ENCODE measurements at regions not wholly inside any gene's neighbourhood (a gene's known extent, or its start where the extent isn't known, plus 50 kb on each side); places are given as distances from the start of the nearest gene placed in this dataset.

DNA sequence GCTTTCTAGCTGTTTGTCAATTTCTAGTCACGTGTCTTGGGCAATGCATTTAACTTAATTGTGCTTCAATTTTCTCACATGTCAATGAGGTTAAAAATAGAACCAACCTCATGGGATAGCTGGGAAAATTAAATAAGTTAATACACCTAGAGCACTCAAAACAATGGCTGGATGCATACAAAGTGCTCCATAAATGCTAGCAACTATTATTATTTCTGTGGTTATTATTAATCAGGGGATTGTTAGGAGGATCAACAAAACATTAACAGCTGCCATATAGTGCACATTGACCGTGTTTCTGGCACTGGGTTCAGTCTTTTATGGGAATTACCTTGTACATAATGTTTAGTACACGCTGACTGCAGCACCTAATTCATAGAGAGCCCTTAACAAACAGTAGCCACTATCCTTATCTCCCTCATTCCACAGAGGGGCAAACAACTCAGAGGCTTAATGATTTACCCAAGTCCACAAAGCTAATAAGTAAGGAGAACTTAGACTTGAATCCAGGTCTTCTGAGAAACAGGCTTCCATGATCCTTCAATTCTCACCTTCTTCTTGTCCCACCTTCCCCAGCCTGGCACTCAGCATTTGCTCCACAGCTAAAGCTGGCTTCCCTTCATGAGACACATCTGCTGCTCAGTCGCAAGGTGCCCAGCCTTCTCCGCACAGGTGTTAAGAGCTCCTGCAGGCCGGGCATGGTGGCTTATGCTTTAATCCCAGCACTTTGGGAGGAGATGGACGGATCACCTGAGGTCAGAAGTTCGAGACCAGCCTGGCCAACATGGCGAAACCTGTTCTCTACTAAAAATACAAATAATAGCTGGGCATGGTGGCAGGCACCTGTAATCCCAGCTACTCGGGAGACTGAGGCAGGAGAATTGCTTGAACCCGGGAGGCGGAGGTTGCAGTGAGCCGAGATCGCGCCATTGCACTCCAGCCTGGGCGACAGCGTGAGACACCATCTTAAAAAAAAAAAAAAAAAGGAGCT is 137.4 kb upstream of the ABCA1 start:
- no peak overlapping the region for H3K4me3 ChIP-seq (ENCODE audit: low read length)
- H3K27me3 ChIP-seq (ENCODE audit: insufficient read depth, low read depth, low read length): no peaks in the 10 kb centered on the region
- no peaks in the 10 kb centered on the region for H3K36me3 ChIP-seq (ENCODE audit: insufficient read depth, low read length)
- no peak overlapping the region for H3K4me2 ChIP-seq (ENCODE audit: low read length)
- H3K9me3 ChIP-seq (ENCODE audit: low read length): no peaks in the 10 kb centered on the region
- TF ChIP-seq, protein P1, sequence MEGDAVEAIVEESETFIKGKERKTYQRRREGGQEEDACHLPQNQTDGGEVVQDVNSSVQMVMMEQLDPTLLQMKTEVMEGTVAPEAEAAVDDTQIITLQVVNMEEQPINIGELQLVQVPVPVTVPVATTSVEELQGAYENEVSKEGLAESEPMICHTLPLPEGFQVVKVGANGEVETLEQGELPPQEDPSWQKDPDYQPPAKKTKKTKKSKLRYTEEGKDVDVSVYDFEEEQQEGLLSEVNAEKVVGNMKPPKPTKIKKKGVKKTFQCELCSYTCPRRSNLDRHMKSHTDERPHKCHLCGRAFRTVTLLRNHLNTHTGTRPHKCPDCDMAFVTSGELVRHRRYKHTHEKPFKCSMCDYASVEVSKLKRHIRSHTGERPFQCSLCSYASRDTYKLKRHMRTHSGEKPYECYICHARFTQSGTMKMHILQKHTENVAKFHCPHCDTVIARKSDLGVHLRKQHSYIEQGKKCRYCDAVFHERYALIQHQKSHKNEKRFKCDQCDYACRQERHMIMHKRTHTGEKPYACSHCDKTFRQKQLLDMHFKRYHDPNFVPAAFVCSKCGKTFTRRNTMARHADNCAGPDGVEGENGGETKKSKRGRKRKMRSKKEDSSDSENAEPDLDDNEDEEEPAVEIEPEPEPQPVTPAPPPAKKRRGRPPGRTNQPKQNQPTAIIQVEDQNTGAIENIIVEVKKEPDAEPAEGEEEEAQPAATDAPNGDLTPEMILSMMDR (IDR thresholded peaks at IDR 0.05; ENCODE audit: poor library complexity, severe bottlenecking): no peak
- no peak for TF ChIP-seq MXI1 (conservative IDR thresholded peaks at IDR 0.05; ENCODE audit: poor library complexity, severe bottlenecking)
- no peak for TF ChIP-seq RAD21 (conservative IDR thresholded peaks at IDR 0.05)
- no peak for TF ChIP-seq SMC3 (conservative IDR thresholded peaks at IDR 0.05; ENCODE audit: poor library complexity)
- no peak for TF ChIP-seq TAF1 (IDR thresholded peaks at IDR 0.05; ENCODE audit: low read depth)
- H3K79me2 ChIP-seq (replicated peaks; ENCODE audit: insufficient read depth, low read length): no peaks in the 10 kb centered on the region
- no peak overlapping the region for H3K27ac ChIP-seq (ENCODE audit: low read length)
- H3K9ac ChIP-seq (ENCODE audit: low read length): no peak overlapping the region
- H3F3A ChIP-seq (ENCODE audit: insufficient read depth, low read length, poor library complexity, severe bottlenecking): no peaks in the 10 kb centered on the region
- H3K9me2 ChIP-seq (ENCODE audit: insufficient read depth, low read length): no peaks in the 10 kb centered on the region
- H4K20me1 ChIP-seq (ENCODE audit: insufficient read depth): no peaks in the 10 kb centered on the region
- H2AFZ ChIP-seq (ENCODE audit: low read depth, low read length): no peak overlapping the region

DNA sequence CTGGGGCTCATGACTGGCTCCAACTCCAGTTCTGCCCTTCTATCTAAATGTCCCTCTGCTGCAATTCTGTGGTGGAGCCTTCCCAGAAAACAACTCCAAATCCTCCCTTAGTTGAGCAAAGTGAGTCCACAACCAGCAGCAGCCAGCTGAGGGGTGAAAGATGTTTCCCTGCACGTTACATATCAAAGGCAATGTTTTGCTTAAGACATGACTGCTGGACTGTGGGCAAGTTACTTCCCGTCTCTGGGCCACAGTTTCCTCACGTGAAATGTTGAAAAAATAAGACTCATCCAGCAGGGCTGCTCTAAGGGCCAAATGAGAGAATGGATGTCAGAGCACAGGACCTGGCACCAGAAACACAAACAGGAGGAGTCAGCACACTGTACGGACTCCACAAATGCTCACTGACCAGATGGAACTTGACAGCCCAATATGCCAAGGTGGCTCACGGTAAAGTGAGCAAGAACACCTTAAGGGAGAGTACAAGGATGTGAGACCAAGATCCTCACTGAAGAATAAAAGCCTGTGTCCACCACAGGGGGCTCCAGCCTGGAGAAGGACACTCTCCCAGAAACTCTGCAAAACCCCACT is 138.4 kb upstream of the ABCA1 start:
- Histone ChIP-seq H3K4me3 (ENCODE audit: low read length) (no peak overlapping the region), H3K36me3 (ENCODE audit: insufficient read depth, low read length) (no peaks in the 10 kb centered on the region), H4K20me1 (ENCODE audit: insufficient read depth) (no peaks in the 10 kb centered on the region), H3K27ac (ENCODE audit: low read length) (no peak overlapping the region), H3K9me2 (ENCODE audit: insufficient read depth, low read length) (no peaks in the 10 kb centered on the region), H2AFZ (ENCODE audit: low read depth, low read length) (no peak overlapping the region), H3K4me2 (ENCODE audit: low read length) (no peak overlapping the region), H3F3A (ENCODE audit: insufficient read depth, low read length, poor library complexity, severe bottlenecking) (no peaks in the 10 kb centered on the region), H3K9me3 (ENCODE audit: low read length) (no peaks in the 10 kb centered on the region), H3K27me3 (ENCODE audit: insufficient read depth, low read depth, low read length) (no peaks in the 10 kb centered on the region), H3K9ac (ENCODE audit: low read length) (no peak overlapping the region), H3K79me2 (replicated peaks; ENCODE audit: insufficient read depth, low read length) (no peaks in the 10 kb centered on the region)
- TF ChIP-seq EZH2 (IDR thresholded peaks at IDR 0.05; ENCODE audit: borderline replicate concordance, insufficient read depth, low read length, poor library complexity, severe bottlenecking): no peak
- TF ChIP-seq, protein P1 (IDR thresholded peaks at IDR 0.05; ENCODE audit: poor library complexity, severe bottlenecking): no peak
- no peak for TF ChIP-seq MXI1 (conservative IDR thresholded peaks at IDR 0.05; ENCODE audit: poor library complexity, severe bottlenecking)
- no peak for TF ChIP-seq RAD21 (conservative IDR thresholded peaks at IDR 0.05)
- no peak for TF ChIP-seq TAF1 (IDR thresholded peaks at IDR 0.05; ENCODE audit: low read depth)
- no peak for TF ChIP-seq REST (IDR thresholded peaks at IDR 0.05; ENCODE audit: borderline replicate concordance)
- no peak for TF ChIP-seq SMC3 (conservative IDR thresholded peaks at IDR 0.05; ENCODE audit: poor library complexity)
- no peak for TF ChIP-seq EP300 (conservative IDR thresholded peaks at IDR 0.05; ENCODE audit: poor library complexity, severe bottlenecking)
- no peak for TF ChIP-seq POLR2AphosphoS5 (IDR thresholded peaks at IDR 0.05)
